Activated CD8-positive, alpha-beta T cell treated with anti-CD3 and anti-CD28 coated beads, Interleukin-2, amount 10 ng/mL, durations not matched to agents 7 days and 5 days (primary cell): ENCODE measurements at regions not wholly inside any gene's neighbourhood (a gene's known extent, or its start where the extent isn't known, plus 50 kb on each side); places are given as distances from the start of the nearest gene placed in this dataset.
A peak's percentile ranks its signal among the peaks of the same experiment; 100 is the strongest.

Experiments
- ATAC-seq: fragments of 150-1000 bp; cut with Tn5 transposase; one replicate; pipeline ENCODE4 v1.10.0; 2021; ENCODE audit warnings: moderate library complexity
- CTCF ChIA-PET: fragments of 350-600 bp; sonication (Branson Sonifier 250); formaldehyde crosslinking; loops from one replicate; lab custom pipeline; 2021; ENCODE audit warnings: antibody characterized with exemption; lab: Charles Lee
- POLR2A ChIA-PET: fragments of 350-600 bp; sonication (Branson Sonifier 250); formaldehyde crosslinking; loops from one replicate; lab custom pipeline; 2021; ENCODE audit warnings: antibody characterized with exemption; lab: Charles Lee
- DNase-seq: peaks from one replicate; pipeline ENCODE4 v3.0.0-alpha.2; 2020
- H3K27ac Mint-ChIP-seq: one replicate; pipeline ENCODE4 v1.8.0; 2021; ENCODE audit warnings: mild to moderate bottlenecking, mixed read lengths
- H3K27me3 Mint-ChIP-seq: one replicate; pipeline ENCODE4 v1.8.0; 2021; ENCODE audit warnings: low read depth, mixed read lengths
- H3K36me3 Mint-ChIP-seq: one replicate; pipeline ENCODE4 v1.8.0; 2021; ENCODE audit warnings: low read depth, mixed read lengths
- H3K4me1 Mint-ChIP-seq: one replicate; pipeline ENCODE4 v1.8.0; 2021; ENCODE audit warnings: low read depth, mixed read lengths
- H3K4me3 Mint-ChIP-seq: one replicate; pipeline ENCODE4 v1.8.0; 2021; ENCODE audit warnings: mild to moderate bottlenecking, mixed read lengths
- H3K9me3 Mint-ChIP-seq: one replicate; pipeline ENCODE4 v1.8.0; 2022; ENCODE audit warnings: mixed read lengths; ENCODE audit not compliant: insufficient read depth

GRCh38 chr6:144543006-144543871, 258.1 kb downstream of the UTRN start:
- Mint-ChIP-seq H3K9me3 (no peaks in the 10 kb centered on the region), H3K4me1 (peaks cover 10% of the 10 kb centered on the region), H3K4me3 (no peak overlapping the region), H3K27me3 (no peaks in the 10 kb centered on the region), H3K36me3 (peaks cover 66% of the 10 kb centered on the region), H3K27ac (no peak overlapping the region)
- CTCF ChIA-PET, result interaction anchor here (1.4 kb wide), 1 partner anchor 40 kb away, joined by 3 read pairs; no protein-coding TSS in a partner anchor
- POLR2A ChIA-PET, result interaction anchor here (0.6 kb wide), 1 partner anchor 327 kb away, joined by 6 read pairs; no protein-coding TSS in a partner anchor
- ATAC-seq (no peak), DNase-seq (no peak)

- no peak for DNase-seq
- H3K36me3 Mint-ChIP-seq, result peaks cover 67% of the 10 kb centered on the region
- H3K27me3 Mint-ChIP-seq, result no peaks in the 10 kb centered on the region
- ATAC-seq, result no peak
- no peak overlapping the region for H3K27ac Mint-ChIP-seq
- H3K9me3 Mint-ChIP-seq, result no peaks in the 10 kb centered on the region
- no peak overlapping the region for H3K4me3 Mint-ChIP-seq
- H3K4me1 Mint-ChIP-seq, result peaks cover 10% of the 10 kb centered on the region
- ChIA-PET POLR2A (interaction anchor here (0.6 kb wide), 1 partner anchor 328 kb away, joined by 6 read pairs; no protein-coding TSS in a partner anchor), CTCF (interaction anchor here (1.4 kb wide), 1 partner anchor 39 kb away, joined by 3 read pairs; no protein-coding TSS in a partner anchor)
Measured at GRCh38 chr6:144544266-144544830, 259.2 kb downstream of the UTRN start.

GRCh38 chr6:144546807-144547206, 261.7 kb downstream of the UTRN start:
- no peak overlapping the region for H3K27ac Mint-ChIP-seq
- POLR2A ChIA-PET, result interaction anchor here (0.7 kb wide), 1 partner anchor 108 kb away, joined by 3 read pairs; no protein-coding TSS in a partner anchor
- no peaks in the 10 kb centered on the region for H3K9me3 Mint-ChIP-seq
- H3K27me3 Mint-ChIP-seq, result no peaks in the 10 kb centered on the region
- peaks cover 10% of the 10 kb centered on the region for H3K4me1 Mint-ChIP-seq
- peaks cover 70% of the 10 kb centered on the region for H3K36me3 Mint-ChIP-seq
- CTCF ChIA-PET, result interaction anchor here (0.7 to 1.7 kb wide), 2 partner anchors 8 to 38 kb away, joined by 3 to 6 read pairs; no protein-coding TSS in a partner anchor
- no peak for DNase-seq
- no peak overlapping the region for H3K4me3 Mint-ChIP-seq
- no peak for ATAC-seq

- H3K9me3 Mint-ChIP-seq, result no peaks in the 10 kb centered on the region
- no peak overlapping the region for H3K4me3 Mint-ChIP-seq
- H3K36me3 Mint-ChIP-seq, result peaks cover 70% of the 10 kb centered on the region
- no peak for DNase-seq
- ATAC-seq, result no peak
- ChIA-PET POLR2A (interaction anchor here (0.7 kb wide), 1 partner anchor 107 kb away, joined by 3 read pairs; no protein-coding TSS in a partner anchor), CTCF (interaction anchor here (1.7 kb wide), 1 partner anchor 38 kb away, joined by 6 read pairs; no protein-coding TSS in a partner anchor)
- no peaks in the 10 kb centered on the region for H3K27me3 Mint-ChIP-seq
- peaks cover 10% of the 10 kb centered on the region for H3K4me1 Mint-ChIP-seq
- H3K27ac Mint-ChIP-seq, result no peak overlapping the region
Measured at GRCh38 chr6:144547409-144547808, 262.3 kb downstream of the UTRN start.

GRCh38 chr6:144548536-144548935, 263.4 kb downstream of the UTRN start:
- DNase-seq, result no peak
- Mint-ChIP-seq H3K27ac (no peak overlapping the region), H3K4me1 (peaks cover 3% of the 10 kb centered on the region), H3K27me3 (no peaks in the 10 kb centered on the region), H3K9me3 (no peaks in the 10 kb centered on the region), H3K4me3 (no peak overlapping the region), H3K36me3 (peaks cover 63% of the 10 kb centered on the region)
- POLR2A ChIA-PET, result no interaction called here
- CTCF ChIA-PET, result interaction anchor here (0.8 to 1.0 kb wide), 2 partner anchors 12 to 19 kb away, joined by 3 read pairs; no protein-coding TSS in a partner anchor
- ATAC-seq, result no peak

GRCh38 chr6:144549837-144550747, 265.0 kb downstream of the UTRN start:
- H3K27ac Mint-ChIP-seq, result peak overlapping the region; percentile 11
- H3K27me3 Mint-ChIP-seq, result no peaks in the 10 kb centered on the region
- H3K4me1 Mint-ChIP-seq, result no peaks in the 10 kb centered on the region
- H3K9me3 Mint-ChIP-seq, result no peaks in the 10 kb centered on the region
- peaks cover 65% of the 10 kb centered on the region for H3K36me3 Mint-ChIP-seq
- POLR2A ChIA-PET, result no interaction called here
- no peak for ATAC-seq
- no peak for DNase-seq
- CTCF ChIA-PET, result interaction anchor here (1.9 kb wide), 1 partner anchor 10 kb away, joined by 4 read pairs; no protein-coding TSS in a partner anchor
- no peak overlapping the region for H3K4me3 Mint-ChIP-seq

- no peak for ATAC-seq
- CTCF ChIA-PET, result interaction anchor here (1.9 kb wide), 1 partner anchor 9 kb away, joined by 4 read pairs; no protein-coding TSS in a partner anchor
- H3K27me3 Mint-ChIP-seq, result no peaks in the 10 kb centered on the region
- DNase-seq, result no peak
- no peaks in the 10 kb centered on the region for H3K4me1 Mint-ChIP-seq
- no peak overlapping the region for H3K27ac Mint-ChIP-seq
- peaks cover 70% of the 10 kb centered on the region for H3K36me3 Mint-ChIP-seq
- H3K4me3 Mint-ChIP-seq, result no peak overlapping the region
- POLR2A ChIA-PET, result no interaction called here
- H3K9me3 Mint-ChIP-seq, result no peaks in the 10 kb centered on the region
Measured at GRCh38 chr6:144551339-144551738, 266.2 kb downstream of the UTRN start.

GRCh38 chr6:144555066-144555465, 269.9 kb downstream of the UTRN start:
- H3K4me3 Mint-ChIP-seq, result no peak overlapping the region
- H3K4me1 Mint-ChIP-seq, result peaks cover 11% of the 10 kb centered on the region
- ATAC-seq (no peak), DNase-seq (no peak)
- H3K36me3 Mint-ChIP-seq, result peaks cover 68% of the 10 kb centered on the region
- no peaks in the 10 kb centered on the region for H3K9me3 Mint-ChIP-seq
- no peaks in the 10 kb centered on the region for H3K27me3 Mint-ChIP-seq
- peak overlapping the region; percentile 10 for H3K27ac Mint-ChIP-seq
- CTCF ChIA-PET, result interaction anchor here (0.6 to 1.5 kb wide), 3 partner anchors 8 to 19 kb away, joined by 3 to 4 read pairs (median 3); no protein-coding TSS in a partner anchor
- POLR2A ChIA-PET, result interaction anchor here (0.6 kb wide), 1 partner anchor 83 kb away, joined by 6 read pairs; no protein-coding TSS in a partner anchor

GRCh38 chr6:144559865-144560593, 274.9 kb downstream of the UTRN start:
- Mint-ChIP-seq H3K4me1 (peaks cover 28% of the 10 kb centered on the region), H3K4me3 (peak overlapping the region; percentile 60), H3K36me3 (peaks cover 44% of the 10 kb centered on the region), H3K27ac (peak overlapping the region; percentile 84), H3K9me3 (no peaks in the 10 kb centered on the region), H3K27me3 (no peaks in the 10 kb centered on the region)
- CTCF ChIA-PET, result interaction anchor here (0.6 to 1.8 kb wide), 4 partner anchors 10 to 23 kb away, joined by 3 to 7 read pairs (median 4); no protein-coding TSS in a partner anchor
- peak; percentile 65 for DNase-seq
- ATAC-seq, result peak; percentile 96
- POLR2A ChIA-PET, result interaction anchor here (1.3 to 1.5 kb wide), 2 partner anchors 12 to 23 kb away, joined by 3 to 6 read pairs; no protein-coding TSS in a partner anchor

- no peak overlapping the region for H3K4me3 Mint-ChIP-seq
- ATAC-seq (no peak), DNase-seq (no peak)
- no peaks in the 10 kb centered on the region for H3K9me3 Mint-ChIP-seq
- peak overlapping the region; percentile 65 for H3K27ac Mint-ChIP-seq
- POLR2A ChIA-PET, result interaction anchor here (1.3 kb wide), 1 partner anchor 21 kb away, joined by 3 read pairs; no protein-coding TSS in a partner anchor
- CTCF ChIA-PET, result interaction anchor here (2.4 kb wide), 1 partner anchor 22 kb away, joined by 9 read pairs; no protein-coding TSS in a partner anchor
- no peaks in the 10 kb centered on the region for H3K27me3 Mint-ChIP-seq
- peaks cover 32% of the 10 kb centered on the region for H3K36me3 Mint-ChIP-seq
- peaks cover 28% of the 10 kb centered on the region for H3K4me1 Mint-ChIP-seq
Measured at GRCh38 chr6:144561455-144562043, 276.4 kb downstream of the UTRN start.
